ENCODE measurements at regions not wholly inside any gene's neighbourhood (a gene's known extent, or its start where the extent isn't known, plus 50 kb on each side); places are given as distances from the start of the nearest gene placed in this dataset.

DNA sequence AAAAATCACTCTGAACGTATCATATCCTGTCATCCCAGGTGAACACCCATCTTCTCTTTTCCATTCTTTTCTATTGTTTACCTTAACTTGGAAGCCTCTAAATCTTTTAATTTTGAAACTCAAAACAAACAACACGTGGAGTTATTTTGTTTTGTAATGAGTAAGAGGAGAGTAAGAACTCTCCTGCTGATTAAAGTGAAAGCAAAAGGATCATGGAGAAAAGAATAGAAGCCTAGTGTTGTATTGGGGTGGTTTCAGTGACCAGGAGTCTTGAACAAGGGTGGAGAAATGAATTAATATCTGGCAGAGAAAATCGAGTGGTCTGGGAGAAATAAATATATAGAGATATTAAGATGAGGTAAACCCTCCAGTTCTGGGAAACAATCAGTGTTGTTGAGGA, 237.4 kb upstream of the UGT8 start:
- no peaks in the 10 kb centered on the region for H3K9me3 ChIP-seq (ENCODE audit: low read length)
- no peak overlapping the region for H3K27ac ChIP-seq (ENCODE audit: low read length)
- no peaks in the 10 kb centered on the region for H4K20me1 ChIP-seq (ENCODE audit: insufficient read depth)
- H3K4me2 ChIP-seq (ENCODE audit: low read length): no peak overlapping the region
- H3F3A ChIP-seq (ENCODE audit: insufficient read depth, low read length, poor library complexity, severe bottlenecking): no peaks in the 10 kb centered on the region
- H3K36me3 ChIP-seq (ENCODE audit: insufficient read depth, low read length): no peaks in the 10 kb centered on the region
- no peak overlapping the region for H2AFZ ChIP-seq (ENCODE audit: low read depth, low read length)
- no peak overlapping the region for H3K4me3 ChIP-seq (ENCODE audit: low read length)
- H3K9ac ChIP-seq (ENCODE audit: low read length): no peak overlapping the region
- TF ChIP-seq EZH2 (IDR thresholded peaks at IDR 0.05; ENCODE audit: borderline replicate concordance, insufficient read depth, low read length, poor library complexity, severe bottlenecking) (no peak), RAD21 (conservative IDR thresholded peaks at IDR 0.05) (no peak), TAF1 (IDR thresholded peaks at IDR 0.05; ENCODE audit: low read depth) (no peak), SMC3 (conservative IDR thresholded peaks at IDR 0.05; ENCODE audit: poor library complexity) (no peak), MXI1 (conservative IDR thresholded peaks at IDR 0.05; ENCODE audit: poor library complexity, severe bottlenecking) (no peak), POLR2AphosphoS5 (IDR thresholded peaks at IDR 0.05) (no peak), EP300 (conservative IDR thresholded peaks at IDR 0.05; ENCODE audit: poor library complexity, severe bottlenecking) (no peak)
- TF ChIP-seq, protein P1, sequence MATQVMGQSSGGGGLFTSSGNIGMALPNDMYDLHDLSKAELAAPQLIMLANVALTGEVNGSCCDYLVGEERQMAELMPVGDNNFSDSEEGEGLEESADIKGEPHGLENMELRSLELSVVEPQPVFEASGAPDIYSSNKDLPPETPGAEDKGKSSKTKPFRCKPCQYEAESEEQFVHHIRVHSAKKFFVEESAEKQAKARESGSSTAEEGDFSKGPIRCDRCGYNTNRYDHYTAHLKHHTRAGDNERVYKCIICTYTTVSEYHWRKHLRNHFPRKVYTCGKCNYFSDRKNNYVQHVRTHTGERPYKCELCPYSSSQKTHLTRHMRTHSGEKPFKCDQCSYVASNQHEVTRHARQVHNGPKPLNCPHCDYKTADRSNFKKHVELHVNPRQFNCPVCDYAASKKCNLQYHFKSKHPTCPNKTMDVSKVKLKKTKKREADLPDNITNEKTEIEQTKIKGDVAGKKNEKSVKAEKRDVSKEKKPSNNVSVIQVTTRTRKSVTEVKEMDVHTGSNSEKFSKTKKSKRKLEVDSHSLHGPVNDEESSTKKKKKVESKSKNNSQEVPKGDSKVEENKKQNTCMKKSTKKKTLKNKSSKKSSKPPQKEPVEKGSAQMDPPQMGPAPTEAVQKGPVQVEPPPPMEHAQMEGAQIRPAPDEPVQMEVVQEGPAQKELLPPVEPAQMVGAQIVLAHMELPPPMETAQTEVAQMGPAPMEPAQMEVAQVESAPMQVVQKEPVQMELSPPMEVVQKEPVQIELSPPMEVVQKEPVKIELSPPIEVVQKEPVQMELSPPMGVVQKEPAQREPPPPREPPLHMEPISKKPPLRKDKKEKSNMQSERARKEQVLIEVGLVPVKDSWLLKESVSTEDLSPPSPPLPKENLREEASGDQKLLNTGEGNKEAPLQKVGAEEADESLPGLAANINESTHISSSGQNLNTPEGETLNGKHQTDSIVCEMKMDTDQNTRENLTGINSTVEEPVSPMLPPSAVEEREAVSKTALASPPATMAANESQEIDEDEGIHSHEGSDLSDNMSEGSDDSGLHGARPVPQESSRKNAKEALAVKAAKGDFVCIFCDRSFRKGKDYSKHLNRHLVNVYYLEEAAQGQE (IDR thresholded peaks at IDR 0.05; ENCODE audit: borderline replicate concordance): no peak
- TF ChIP-seq, protein P2, sequence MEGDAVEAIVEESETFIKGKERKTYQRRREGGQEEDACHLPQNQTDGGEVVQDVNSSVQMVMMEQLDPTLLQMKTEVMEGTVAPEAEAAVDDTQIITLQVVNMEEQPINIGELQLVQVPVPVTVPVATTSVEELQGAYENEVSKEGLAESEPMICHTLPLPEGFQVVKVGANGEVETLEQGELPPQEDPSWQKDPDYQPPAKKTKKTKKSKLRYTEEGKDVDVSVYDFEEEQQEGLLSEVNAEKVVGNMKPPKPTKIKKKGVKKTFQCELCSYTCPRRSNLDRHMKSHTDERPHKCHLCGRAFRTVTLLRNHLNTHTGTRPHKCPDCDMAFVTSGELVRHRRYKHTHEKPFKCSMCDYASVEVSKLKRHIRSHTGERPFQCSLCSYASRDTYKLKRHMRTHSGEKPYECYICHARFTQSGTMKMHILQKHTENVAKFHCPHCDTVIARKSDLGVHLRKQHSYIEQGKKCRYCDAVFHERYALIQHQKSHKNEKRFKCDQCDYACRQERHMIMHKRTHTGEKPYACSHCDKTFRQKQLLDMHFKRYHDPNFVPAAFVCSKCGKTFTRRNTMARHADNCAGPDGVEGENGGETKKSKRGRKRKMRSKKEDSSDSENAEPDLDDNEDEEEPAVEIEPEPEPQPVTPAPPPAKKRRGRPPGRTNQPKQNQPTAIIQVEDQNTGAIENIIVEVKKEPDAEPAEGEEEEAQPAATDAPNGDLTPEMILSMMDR (IDR thresholded peaks at IDR 0.05; ENCODE audit: poor library complexity, severe bottlenecking): no peak
- no peaks in the 10 kb centered on the region for H3K9me2 ChIP-seq (ENCODE audit: insufficient read depth, low read length)
- no peaks in the 10 kb centered on the region for H3K79me2 ChIP-seq (replicated peaks; ENCODE audit: insufficient read depth, low read length)
- H3K27me3 ChIP-seq (ENCODE audit: insufficient read depth, low read depth, low read length): no peaks in the 10 kb centered on the region

DNA sequence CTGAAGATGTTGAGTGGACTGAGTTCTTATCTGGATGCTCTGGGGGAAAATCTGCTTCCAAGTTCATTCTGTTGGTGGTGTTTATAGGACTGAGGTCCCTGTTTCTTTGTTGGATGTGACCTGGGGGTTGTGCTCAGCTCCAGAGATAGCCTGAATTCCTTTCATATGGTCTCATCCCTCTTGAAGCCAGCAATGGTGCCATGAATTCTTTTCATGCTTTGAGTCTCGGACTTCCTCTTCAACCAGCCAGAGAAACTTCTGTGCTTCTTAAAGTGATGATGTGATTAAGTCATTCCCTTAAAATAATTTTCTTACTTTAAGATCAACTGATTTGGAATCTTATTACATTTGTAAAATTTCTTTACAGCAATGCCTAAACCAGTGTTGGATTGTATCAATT, 233.8 kb upstream of the UGT8 start:
- no peaks in the 10 kb centered on the region for H3K9me2 ChIP-seq (ENCODE audit: insufficient read depth, low read length)
- no peak overlapping the region for H2AFZ ChIP-seq (ENCODE audit: low read depth, low read length)
- no peak overlapping the region for H3K4me3 ChIP-seq (ENCODE audit: low read length)
- no peaks in the 10 kb centered on the region for H4K20me1 ChIP-seq (ENCODE audit: insufficient read depth)
- no peak for TF ChIP-seq MXI1 (conservative IDR thresholded peaks at IDR 0.05; ENCODE audit: poor library complexity, severe bottlenecking)
- TF ChIP-seq SMC3 (conservative IDR thresholded peaks at IDR 0.05; ENCODE audit: poor library complexity): no peak
- TF ChIP-seq POLR2AphosphoS5 (IDR thresholded peaks at IDR 0.05): no peak
- TF ChIP-seq, protein P1 (IDR thresholded peaks at IDR 0.05; ENCODE audit: borderline replicate concordance): no peak
- no peak for TF ChIP-seq EP300 (conservative IDR thresholded peaks at IDR 0.05; ENCODE audit: poor library complexity, severe bottlenecking)
- no peak for TF ChIP-seq EZH2 (IDR thresholded peaks at IDR 0.05; ENCODE audit: borderline replicate concordance, insufficient read depth, low read length, poor library complexity, severe bottlenecking)
- H3F3A ChIP-seq (ENCODE audit: insufficient read depth, low read length, poor library complexity, severe bottlenecking): no peaks in the 10 kb centered on the region
- no peak overlapping the region for H3K27ac ChIP-seq (ENCODE audit: low read length)
- no peak overlapping the region for H3K9ac ChIP-seq (ENCODE audit: low read length)
- no peak overlapping the region for H3K4me2 ChIP-seq (ENCODE audit: low read length)
- H3K9me3 ChIP-seq (ENCODE audit: low read length): no peaks in the 10 kb centered on the region
- no peaks in the 10 kb centered on the region for H3K79me2 ChIP-seq (replicated peaks; ENCODE audit: insufficient read depth, low read length)
- H3K27me3 ChIP-seq (ENCODE audit: insufficient read depth, low read depth, low read length): no peaks in the 10 kb centered on the region
- no peaks in the 10 kb centered on the region for H3K36me3 ChIP-seq (ENCODE audit: insufficient read depth, low read length)
